Amniotic epithelial cell (primary cell): ENCODE measurements at regions not wholly inside any gene's neighbourhood (a gene's known extent, or its start where the extent isn't known, plus 50 kb on each side); places are given as distances from the start of the nearest gene placed in this dataset.
"Not testable (repeated sequence)": the region's sequence is repeated elsewhere in the genome, so short reads cannot be mapped to it uniquely, and the experiment has no call there.

Source experiments
- DNase-seq: peaks from one replicate; pipeline ENCODE4 v3.0.0-alpha.2; 2010; ENCODE audit warnings: low read depth

DNA sequence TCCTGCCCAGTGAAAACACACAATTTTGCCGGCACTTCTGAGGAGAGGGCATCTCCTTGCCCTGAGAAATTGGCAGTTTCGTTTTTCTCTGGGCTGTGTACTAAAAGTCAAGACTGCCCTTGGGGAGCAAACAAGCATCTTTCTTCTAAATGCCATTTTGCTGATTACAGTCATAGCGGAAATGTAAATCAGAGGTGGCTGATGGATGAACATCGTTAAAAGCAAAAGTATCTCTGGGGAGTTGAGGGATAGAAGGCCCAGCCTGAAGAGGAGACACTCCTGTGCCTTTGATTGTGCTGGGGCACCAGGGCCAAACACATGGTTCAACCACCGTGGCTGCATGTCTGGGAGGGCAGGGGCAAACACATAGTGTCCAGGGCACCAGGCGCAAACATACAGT is 49.8 kb downstream of the ABCC12 start:
- no peak for DNase-seq

- DNase-seq: peak; percentile 16
Observed at GRCh38 chr16:48105456-48105855, 50.3 kb downstream of the ABCC12 start.

- no peak for DNase-seq
Observed at GRCh38 chr16:48103591-48103990, 52.2 kb downstream of the ABCC12 start.

DNA sequence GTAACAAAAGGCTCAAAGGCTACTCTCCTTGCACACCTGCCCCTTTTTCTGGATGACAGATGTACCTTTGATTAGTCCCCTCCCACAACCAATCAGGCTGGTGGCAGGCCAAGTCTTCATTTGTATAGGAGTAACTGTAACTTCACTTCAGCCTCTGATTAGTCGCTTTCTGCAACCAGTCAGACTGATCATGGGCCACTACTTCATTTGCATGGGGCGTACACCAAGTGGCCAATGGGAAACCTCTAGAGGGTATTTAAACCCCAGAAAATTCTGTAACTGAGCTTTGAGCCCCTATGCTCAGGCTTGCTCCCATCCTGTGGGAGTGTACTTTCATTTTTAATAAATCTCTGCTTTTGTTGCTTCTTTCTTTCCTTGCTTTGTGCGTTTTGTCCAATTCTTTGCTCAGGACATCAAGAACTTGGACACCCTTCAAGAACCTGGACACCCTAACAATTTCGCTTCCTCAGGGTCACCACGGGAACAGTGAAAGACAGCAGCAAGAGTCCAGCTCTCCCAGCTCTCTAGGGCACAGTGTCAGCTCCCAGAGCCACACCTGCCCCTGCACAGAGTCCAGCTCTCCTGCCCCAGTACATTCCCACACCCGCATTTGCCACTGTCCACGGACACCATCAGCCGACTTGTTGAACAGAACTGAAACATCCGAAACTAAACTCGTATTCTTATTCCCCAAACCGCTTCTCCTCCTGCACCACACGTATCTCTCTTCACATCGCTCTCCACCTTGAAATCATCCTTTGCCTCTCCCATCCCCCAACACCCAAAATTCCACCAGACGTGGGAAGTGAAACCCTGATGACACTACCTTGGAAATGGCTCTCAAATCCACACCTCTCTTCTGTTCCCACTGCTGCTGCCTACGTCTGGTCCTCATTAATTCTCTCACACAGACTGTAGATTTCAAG is 53.4 kb downstream of the ABCC12 start:
- DNase-seq: no peak

GRCh38 chr16:48101069-48101674 is 54.6 kb downstream of the ABCC12 start:
- DNase-seq: no peak

DNA sequence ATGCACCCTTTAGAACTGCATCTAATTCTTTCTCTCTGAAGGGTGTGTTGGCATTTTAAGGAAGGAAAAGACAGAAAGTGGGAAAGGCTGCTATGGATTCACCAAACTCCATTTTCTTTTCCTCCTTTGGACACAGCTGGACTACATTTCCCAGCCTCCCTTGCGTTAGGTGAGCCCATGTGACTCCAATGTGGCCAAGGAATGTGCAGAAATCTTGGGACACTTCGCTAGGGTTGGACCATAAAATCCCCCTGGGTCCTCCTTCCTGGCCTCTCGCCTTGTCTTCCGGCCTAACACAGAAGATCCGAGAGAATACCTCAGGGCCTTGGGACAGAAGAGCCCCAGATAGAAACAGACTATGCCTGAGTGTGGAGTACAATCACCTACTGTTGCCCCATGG is 56.3 kb downstream of the ABCC12 start:
- no peak for DNase-seq

GRCh38 chr16:48098472-48098871 is 57.3 kb downstream of the ABCC12 start:
- peak; percentile 9 for DNase-seq

GRCh38 chr16:48091117-48091516 is 64.7 kb downstream of the ABCC12 start:
- no peak for DNase-seq

DNA sequence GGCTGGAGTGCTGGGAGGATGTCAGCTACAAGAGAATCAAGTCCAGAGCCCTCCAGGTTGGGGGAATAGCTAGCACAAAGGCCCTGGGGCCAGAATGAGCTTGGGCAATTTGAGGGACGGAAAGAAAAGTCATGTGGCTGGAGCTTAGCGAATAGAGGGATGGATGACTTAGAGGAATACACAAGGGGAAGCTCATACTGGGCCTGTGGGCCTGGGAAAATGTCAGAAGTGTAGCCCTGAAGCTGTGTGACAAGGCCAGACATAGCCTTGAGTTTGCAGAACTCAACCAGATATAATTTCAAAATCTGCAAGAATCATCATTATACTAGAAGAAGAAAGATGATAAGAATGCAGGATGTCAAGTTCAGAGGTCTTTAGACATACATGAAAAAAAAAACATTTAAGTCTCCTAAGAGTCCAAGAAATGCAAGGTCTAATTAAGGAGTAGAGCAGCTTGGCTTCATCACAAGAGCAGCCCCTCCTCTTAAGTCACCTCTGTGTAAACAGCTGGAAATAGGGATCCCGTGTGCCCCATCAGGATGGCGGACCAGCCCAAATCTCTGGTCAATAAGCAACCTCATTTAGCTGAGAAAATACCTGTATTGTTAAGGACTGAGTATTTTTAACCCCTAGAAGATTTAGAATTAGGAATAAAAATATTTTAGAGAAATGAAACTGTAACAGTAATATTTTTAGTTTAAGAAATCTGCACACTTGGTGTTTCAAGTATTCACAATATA is 66.6 kb downstream of the ABCC12 start:
- DNase-seq: no peak

- no peak for DNase-seq
Observed at GRCh38 chr16:48087639-48088038, 68.2 kb downstream of the ABCC12 start.

GRCh38 chr16:48086422-48086821 is 69.4 kb downstream of the ABCC12 start:
- DNase-seq: no peak

- no peak for DNase-seq
Observed at GRCh38 chr16:48085729-48086128, 70.1 kb downstream of the ABCC12 start.

DNA sequence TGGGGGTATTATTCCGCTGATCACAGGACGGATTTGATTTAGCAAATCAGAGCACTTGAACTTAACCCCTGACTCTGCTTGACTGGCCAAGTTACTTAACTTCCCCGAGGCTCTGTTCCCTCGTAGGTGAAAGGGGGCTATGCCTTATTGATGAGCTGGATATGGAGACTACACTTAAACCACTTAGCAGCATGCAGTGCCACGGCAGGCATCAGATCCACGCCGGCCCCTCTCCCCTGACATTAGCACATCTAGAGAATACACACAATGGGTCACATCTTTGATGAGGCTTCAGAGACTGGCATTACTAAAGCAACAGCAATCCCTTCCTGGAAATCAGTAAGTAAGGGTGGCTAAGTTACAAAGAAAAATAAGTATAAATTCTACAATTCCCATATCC is 71.0 kb downstream of the ABCC12 start:
- no peak for DNase-seq

DNA sequence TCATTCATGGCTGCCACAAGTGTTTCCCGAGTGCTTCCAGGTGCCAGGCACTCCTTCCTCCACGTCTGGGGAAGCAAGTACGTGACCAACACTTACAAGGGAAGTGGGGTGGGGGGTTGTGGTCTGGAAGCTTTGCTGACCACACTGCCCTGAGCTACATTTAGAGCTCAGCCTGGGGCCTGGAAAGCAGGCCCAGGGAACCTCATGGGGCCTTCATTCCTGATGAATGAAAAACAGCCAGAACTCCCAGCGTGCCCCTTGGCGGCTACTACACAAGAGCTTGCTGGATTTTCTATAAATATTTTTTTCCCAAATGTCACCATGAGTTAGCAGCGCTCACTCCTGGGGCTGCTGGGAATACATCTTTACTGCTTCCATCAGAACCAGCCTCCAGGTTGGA is 73.3 kb downstream of the ABCC12 start:
- DNase-seq: peak; percentile 21

- peak; percentile 73 for DNase-seq
Observed at GRCh38 chr16:48081656-48082055, 74.1 kb downstream of the ABCC12 start.

DNA sequence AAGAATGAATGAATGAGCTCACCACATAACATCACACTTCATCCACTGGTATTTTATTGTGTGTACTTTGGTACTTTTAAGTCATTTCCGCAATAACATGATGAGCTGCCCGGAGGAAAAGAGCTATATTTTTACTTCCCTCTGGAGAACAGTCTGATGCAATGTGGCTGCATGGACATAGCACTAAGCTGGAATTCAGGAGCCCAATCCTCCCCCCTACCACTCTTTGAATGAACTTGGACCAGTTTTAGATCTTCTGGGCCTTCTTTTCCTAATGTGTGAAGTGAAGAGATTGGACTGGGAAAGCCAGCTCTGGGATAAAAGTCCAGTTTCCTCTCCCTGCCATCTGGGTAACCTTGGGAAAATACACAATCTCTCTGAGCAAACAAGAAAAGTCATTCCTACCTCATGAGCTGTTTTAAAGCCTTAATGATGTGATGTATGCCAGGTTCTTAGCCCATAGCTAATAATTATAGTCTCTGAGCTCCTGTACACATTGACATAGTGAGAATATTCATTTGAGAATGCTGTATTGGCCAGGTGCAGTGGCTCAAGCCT is 79.3 kb downstream of the ABCC12 start:
- peak; percentile 17 for DNase-seq

DNA sequence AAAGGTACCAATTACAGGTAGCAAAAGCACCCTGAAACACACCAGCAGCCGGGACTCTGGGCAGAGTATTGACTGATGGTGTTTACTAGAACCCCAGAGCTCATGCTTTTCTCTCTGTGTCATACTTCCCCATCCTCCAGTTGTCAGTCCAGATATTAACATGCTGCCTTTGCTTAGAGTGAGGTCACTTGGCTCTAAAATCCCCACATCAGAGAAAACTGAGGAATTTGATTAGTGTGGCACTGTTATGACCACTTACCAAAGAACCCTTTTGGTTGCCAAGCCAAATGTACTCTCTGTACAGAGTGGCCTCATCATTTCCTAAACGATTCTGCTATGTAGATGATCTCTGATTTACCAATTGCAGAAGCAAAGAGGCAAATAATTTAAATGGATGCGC is 80.4 kb downstream of the ABCC12 start:
- DNase-seq: peak; percentile 30

GRCh38 chr16:48067388-48067787 is 88.4 kb downstream of the ABCC12 start:
- DNase-seq: no peak

DNA sequence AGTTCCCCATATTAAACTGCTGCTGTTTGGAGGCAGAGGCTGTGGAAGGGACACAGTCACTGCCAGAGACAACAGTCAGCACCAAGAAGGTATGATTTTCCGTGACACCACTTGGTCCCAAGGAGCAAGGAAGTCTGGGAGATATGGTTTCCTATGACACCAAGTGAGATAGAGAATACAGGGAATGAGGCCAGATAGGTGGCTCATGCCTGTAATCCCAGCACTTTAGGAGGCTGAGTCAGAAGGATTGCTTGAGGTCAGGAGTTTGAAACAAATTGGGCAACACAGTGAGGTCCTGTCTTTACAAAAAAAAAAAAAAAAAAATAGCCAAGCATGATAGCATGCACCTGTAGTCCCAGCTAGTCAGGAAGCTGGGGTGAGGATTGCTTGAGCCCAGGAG is 90.8 kb downstream of the ABCC12 start:
- peak; percentile 42 for DNase-seq

GRCh38 chr16:48062681-48063080 is 93.1 kb downstream of the ABCC12 start:
- no peak for DNase-seq

- DNase-seq: no peak
Observed at GRCh38 chr16:48059936-48060335, 95.9 kb downstream of the ABCC12 start.

DNA sequence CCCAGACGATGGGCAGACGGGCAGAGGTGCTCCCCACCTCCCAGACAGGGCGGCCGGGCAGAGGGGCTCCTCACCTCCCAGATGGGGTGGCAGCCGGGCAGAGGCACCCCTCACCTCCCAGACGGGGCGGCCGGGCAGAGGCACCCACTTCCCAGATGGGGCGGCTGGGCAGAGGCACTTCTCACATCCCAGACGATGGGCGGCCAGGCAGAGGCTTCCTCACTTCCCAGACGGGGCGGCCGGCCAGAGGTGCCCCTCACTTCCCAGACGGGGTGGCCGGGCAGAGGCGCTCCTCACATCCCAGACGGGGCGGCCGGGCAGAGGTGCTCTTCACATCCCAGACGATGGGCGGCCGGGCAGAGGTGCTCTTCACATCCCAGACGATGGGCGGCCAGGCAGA is 96.6 kb downstream of the ABCC12 start:
- not testable (repeated sequence) for DNase-seq

- DNase-seq: no peak
Observed at GRCh38 chr16:48057048-48057447, 98.7 kb downstream of the ABCC12 start.
